Erythroblast (primary cell): ENCODE measurements at regions not wholly inside any gene's neighbourhood (a gene's known extent, or its start where the extent isn't known, plus 50 kb on each side); places are given as distances from the start of the nearest gene placed in this dataset.

ENCODE experiments used
- GATA1 ChIP-seq: IDR thresholded peaks from 2 replicates; pipeline ENCODE4 v1.6.1; 2011; ENCODE audit warnings: low read depth, mild to moderate bottlenecking, control low read depth, low read length, moderate library complexity
- POLR2A ChIP-seq: IDR thresholded peaks from 2 replicates; pipeline ENCODE4 v1.6.1; 2011; ENCODE audit warnings: mild to moderate bottlenecking, low read length

DNA sequence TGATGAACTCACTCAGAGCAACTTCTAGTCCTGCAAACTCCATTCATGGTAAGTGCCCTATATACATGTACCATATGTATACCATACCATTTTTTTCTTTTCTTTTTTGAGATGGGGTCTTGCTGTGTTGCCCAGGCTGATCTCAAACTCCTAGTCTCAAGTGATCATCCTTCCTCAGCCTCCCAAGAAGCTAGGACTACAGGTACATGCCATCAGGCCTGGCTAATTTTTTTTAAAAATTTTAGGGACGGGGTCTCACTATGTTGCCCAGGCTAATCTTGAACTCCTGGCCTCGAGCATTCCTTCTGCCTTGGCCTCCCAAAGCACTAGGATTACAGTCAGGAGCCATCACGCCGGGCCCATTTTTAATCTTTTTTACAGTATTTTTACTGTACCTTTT lies 67.3 kb upstream of the MFGE8 start:
- TF ChIP-seq POLR2A, result no peak
- no peak for TF ChIP-seq GATA1
